HG03457 (cell line): ENCODE measurements at regions not wholly inside any gene's neighbourhood (a gene's known extent, or its start where the extent isn't known, plus 50 kb on each side); places are given as distances from the start of the nearest gene placed in this dataset.

ENCODE experiments used
- ATAC-seq: cut with Tn5 transposase; IDR thresholded peaks from one replicate; pipeline ENCODE4 v1.9.1; 2021; ENCODE audit warnings: moderate number of reproducible peaks; ENCODE audit not compliant: unreplicated experiment

- no peak for ATAC-seq
Observed at GRCh38 chr20:24790746-24791283, 158.3 kb upstream of the CST7 start.

- ATAC-seq = no peak
Observed at GRCh38 chr20:24791953-24792352, 157.1 kb upstream of the CST7 start.

GRCh38 chr20:24792641-24793495, 156.2 kb upstream of the CST7 start:
- ATAC-seq = no peak

- no peak for ATAC-seq
Observed at GRCh38 chr20:24795436-24795835, 153.6 kb upstream of the CST7 start.

GRCh38 chr20:24796236-24796635, 152.8 kb upstream of the CST7 start:
- ATAC-seq = no peak

GRCh38 chr20:24797113-24797512, 152.0 kb upstream of the CST7 start:
- no peak for ATAC-seq

GRCh38 chr20:24797745-24798655, 151.1 kb upstream of the CST7 start:
- no peak for ATAC-seq

GRCh38 chr20:24798930-24799705, 150.0 kb upstream of the CST7 start:
- ATAC-seq = no peak

- no peak for ATAC-seq
Observed at GRCh38 chr20:24799971-24800580, 149.0 kb upstream of the CST7 start.

- ATAC-seq = no peak
Observed at GRCh38 chr20:24802286-24802820, 146.7 kb upstream of the CST7 start.

GRCh38 chr20:24804481-24805206, 144.4 kb upstream of the CST7 start:
- ATAC-seq = no peak

GRCh38 chr20:24805456-24806238, 143.4 kb upstream of the CST7 start:
- ATAC-seq = no peak

- no peak for ATAC-seq
Observed at GRCh38 chr20:24806705-24807676, 142.1 kb upstream of the CST7 start.

GRCh38 chr20:24808616-24809015, 140.5 kb upstream of the CST7 start:
- no peak for ATAC-seq

GRCh38 chr20:24809606-24810005, 139.5 kb upstream of the CST7 start:
- no peak for ATAC-seq

GRCh38 chr20:24810676-24811407, 138.2 kb upstream of the CST7 start:
- ATAC-seq = no peak

GRCh38 chr20:24812373-24812772, 136.7 kb upstream of the CST7 start:
- ATAC-seq = no peak
